GM13977 (cell line): ENCODE measurements at regions not wholly inside any gene's neighbourhood (a gene's known extent, or its start where the extent isn't known, plus 50 kb on each side); places are given as distances from the start of the nearest gene placed in this dataset.

ENCODE experiments used
- DNase-seq: peaks from one replicate; pipeline ENCODE4 v3.0.0; 2012; ENCODE audit warnings: low spot score
- in situ Hi-C: fragments of 300-500 bp; cut with MboI; formaldehyde crosslinking; loops from one replicate; pipeline ENCODE4 v1.12.0; 2022; ENCODE audit warnings: low sequenced_read_pairs, low pct_unique_long_range_greater_than_20kb, mixed read lengths, inconsistent platforms; ENCODE audit not compliant: unreplicated experiment
- TF ChIP-seq, protein P1 (sequence below): IDR thresholded peaks from 2 replicates; pipeline ENCODE4 v1.5.1; 2012; ENCODE audit warnings: mild to moderate bottlenecking, control low read depth; ENCODE audit not compliant: insufficient read depth; ENCODE audit errors: extremely low read depth, missing control alignments

DNA sequence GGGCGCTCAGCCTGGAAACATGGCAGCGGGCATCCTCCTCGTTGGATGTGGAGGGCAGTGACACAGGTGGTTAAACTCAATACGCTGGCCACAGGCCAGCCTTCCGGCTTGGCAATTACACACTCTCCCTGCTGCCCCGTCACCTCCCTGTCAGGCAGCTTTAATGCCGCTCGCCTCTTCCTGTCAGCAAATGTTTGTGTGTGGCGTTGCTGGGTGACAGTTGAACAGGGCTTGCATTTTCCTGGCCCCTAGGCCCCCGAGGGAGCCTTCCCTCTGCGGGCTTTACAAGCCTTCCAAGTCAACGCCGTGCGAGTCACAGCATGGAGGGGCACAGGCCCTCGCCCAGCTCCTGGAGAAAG is 620.0 kb downstream of the BCOR start:
- in situ Hi-C loops, result no loop called here
- no peak for DNase-seq
- TF ChIP-seq, protein P1, sequence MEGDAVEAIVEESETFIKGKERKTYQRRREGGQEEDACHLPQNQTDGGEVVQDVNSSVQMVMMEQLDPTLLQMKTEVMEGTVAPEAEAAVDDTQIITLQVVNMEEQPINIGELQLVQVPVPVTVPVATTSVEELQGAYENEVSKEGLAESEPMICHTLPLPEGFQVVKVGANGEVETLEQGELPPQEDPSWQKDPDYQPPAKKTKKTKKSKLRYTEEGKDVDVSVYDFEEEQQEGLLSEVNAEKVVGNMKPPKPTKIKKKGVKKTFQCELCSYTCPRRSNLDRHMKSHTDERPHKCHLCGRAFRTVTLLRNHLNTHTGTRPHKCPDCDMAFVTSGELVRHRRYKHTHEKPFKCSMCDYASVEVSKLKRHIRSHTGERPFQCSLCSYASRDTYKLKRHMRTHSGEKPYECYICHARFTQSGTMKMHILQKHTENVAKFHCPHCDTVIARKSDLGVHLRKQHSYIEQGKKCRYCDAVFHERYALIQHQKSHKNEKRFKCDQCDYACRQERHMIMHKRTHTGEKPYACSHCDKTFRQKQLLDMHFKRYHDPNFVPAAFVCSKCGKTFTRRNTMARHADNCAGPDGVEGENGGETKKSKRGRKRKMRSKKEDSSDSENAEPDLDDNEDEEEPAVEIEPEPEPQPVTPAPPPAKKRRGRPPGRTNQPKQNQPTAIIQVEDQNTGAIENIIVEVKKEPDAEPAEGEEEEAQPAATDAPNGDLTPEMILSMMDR, result no peak

DNA sequence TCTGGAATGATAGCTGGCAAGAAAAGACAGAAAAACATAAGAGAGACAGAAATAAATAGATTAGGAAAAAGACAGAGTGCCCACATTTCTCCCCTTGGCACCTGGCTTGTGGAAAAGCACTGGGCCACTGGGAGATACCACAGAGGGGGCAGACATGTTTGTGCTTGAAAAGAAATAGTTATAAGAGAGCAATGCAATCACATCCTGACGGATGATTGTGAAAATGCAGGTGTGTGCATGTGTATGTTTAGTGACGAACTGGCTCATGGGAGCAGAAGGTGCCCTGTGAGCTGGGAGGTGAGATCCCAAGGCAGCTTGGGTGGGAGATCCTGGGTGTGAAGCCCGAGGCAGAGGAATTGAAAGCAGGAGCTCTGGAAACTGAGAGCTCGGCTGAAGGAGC is 617.9 kb downstream of the BCOR start:
- TF ChIP-seq, protein P1, result no peak
- no peak for DNase-seq

DNA sequence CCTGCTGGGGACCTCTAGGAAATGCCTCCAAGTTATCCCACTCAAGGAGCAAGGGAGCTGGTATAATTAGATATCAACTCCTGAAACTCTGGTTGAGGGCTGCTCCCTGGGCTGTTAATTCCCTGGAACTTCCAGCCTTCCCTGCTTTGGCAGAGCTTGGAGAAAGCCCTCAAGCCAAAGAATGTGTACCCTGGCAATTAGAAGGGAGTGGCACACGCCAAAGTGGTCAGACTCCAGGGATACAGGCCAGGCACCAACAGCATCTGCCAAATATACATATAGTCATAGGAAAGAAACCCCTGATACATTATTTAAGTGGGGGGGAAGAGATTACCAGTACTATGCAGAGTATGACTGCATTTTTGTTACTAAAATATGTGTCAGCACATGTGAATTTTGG is 616.8 kb downstream of the BCOR start:
- TF ChIP-seq, protein P1, result no peak
- in situ Hi-C loops, result no loop called here
- DNase-seq, result no peak

More for the DNA sequence above, 617.9 kb downstream of the BCOR start:
- in situ Hi-C loops, result no loop called here

DNA sequence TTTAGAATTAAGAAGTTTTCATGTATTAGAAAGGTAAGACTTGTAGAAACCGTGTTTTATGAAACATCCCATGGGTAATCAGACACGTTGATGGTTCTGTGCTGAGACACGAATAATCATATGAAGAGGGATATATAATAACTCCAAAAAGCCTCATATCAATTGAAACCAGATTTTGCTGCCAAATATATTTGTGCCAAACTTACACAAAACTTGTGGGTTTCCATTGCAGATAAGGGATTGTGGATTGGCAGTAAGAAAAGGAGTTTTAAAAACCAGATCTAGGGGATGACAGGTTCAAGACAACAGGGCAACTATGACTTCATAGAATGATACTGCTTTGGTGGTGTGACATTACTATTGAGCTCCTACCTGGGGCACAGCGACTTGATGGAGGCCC is 616.1 kb downstream of the BCOR start:
- in situ Hi-C loops, result no loop called here
- TF ChIP-seq, protein P1, result no peak
- no peak for DNase-seq

DNA sequence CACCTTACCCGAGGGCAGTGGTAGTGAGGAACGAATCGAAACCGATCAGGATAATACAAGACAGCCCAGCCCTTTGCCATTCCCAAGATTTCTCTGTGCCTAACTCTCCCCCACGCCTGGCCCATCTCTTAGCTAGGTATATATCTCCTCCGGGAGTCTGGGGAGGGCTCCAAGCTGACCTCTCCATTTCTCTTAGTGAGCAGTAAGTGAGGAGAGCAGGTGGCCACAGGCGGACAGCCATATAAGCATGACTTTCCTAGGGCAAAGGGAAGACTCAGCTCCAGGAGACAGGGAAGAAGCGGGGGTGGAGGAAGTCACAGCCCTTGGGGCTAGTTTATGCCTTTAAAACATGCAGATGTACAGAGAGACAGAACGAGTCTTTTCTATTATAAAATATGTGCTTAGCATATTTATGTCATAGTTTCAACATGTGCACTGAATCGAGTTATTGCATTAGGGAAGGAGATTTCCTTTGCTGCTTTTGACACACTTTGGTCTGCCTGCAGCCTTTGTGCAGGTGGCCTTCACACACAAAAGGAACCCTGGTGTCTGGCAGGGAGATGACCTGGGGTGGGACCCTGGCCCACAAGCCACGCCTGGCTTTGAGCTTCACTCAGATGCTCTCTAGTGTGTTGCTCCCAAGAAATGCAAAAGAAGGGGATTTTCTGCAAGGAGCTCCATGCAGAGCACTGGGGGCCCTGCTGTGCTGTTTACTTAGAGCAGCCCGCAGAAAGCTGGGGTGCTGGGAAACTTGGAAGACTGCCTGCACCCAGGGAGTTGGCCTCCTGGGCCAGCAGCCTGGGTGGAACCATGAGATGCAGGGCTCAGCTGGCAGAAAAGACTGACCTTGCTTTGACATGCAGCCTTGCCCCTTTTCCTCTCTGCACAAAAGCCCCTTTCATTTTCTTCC is 613.3 kb downstream of the BCOR start:
- in situ Hi-C loops, result no loop called here
- DNase-seq, result no peak
- TF ChIP-seq, protein P1, result no peak

DNA sequence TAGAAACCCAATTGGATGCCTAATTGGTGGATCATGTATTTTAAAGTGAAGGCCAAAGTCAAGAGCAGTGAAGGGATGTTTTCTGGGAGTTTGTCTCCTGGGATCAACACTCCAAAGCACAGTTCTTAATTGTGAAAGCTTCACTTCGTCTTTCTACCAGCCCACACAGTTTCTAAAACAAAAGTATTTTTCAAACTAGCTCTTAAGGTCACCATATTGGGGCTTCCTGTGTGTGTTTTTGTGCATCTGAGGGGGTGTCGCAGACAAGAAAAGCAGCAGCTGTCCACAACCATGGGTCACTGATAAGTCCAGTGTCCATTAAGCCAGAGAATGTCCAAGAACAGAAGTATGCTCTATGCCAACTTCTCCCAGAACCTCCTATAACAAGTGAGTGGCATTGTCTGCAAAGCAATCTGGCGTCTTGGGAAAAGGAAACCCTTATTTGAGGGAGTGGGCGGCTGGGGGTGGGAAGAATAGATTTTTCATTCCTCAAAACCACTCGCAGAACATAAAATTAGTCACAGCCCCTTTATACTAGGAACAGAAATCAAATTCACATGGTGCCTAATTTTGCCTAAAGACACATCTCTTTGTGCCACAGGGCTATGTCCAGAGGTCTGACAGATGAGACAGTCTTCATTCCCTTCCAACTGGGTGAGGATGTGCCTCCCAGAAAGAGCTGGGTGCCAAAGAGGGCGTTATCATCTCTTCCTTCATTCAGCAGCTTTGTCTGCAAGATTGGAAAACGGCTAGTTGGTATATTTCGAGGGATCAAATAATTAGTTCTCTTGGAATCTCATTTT is 610.4 kb downstream of the BCOR start:
- TF ChIP-seq, protein P1, result no peak
- in situ Hi-C loops, result no loop called here
- DNase-seq, result no peak
